OCI-LY3 (cell line): ENCODE measurements at regions not wholly inside any gene's neighbourhood (a gene's known extent, or its start where the extent isn't known, plus 50 kb on each side); places are given as distances from the start of the nearest gene placed in this dataset.
"Not testable (repeated sequence)": the region's sequence is repeated elsewhere in the genome, so short reads cannot be mapped to it uniquely, and the experiment has no call there.

Experiments used
- H2AFZ ChIP-seq: fragments of 200-600, 300-600 bp; shearing (Covaris generic); 2 replicates; pipeline ENCODE4 v1.6.0; 2014; ENCODE audit warnings: antibody characterized with exemption, low read depth, low read length
- H3K27ac ChIP-seq: fragments of 200-600, 300-600 bp; sonication (generic); 2 replicates; pipeline ENCODE4 v1.5.1; 2014; ENCODE audit warnings: mild to moderate bottlenecking, low read length, moderate library complexity, mixed read lengths
- H3K27me3 ChIP-seq: fragments of 200-600, 300-600 bp; sonication (generic); 2 replicates; pipeline ENCODE4 v1.6.1; 2014; ENCODE audit warnings: low read depth, low read length, mixed read lengths
- H3K36me3 ChIP-seq: fragments of 200-600, 300-600 bp; sonication (generic); replicated peaks from 2 replicates; pipeline ENCODE3; 2014; ENCODE audit warnings: low read depth, low read length, mixed read lengths
- H3K4me1 ChIP-seq: fragments of 300-600, 200-600 bp; sonication (generic); 2 replicates; pipeline ENCODE4 v1.6.1; 2014; ENCODE audit warnings: low read length, mixed read lengths
- H3K4me2 ChIP-seq: fragments of 200-600, 300-600 bp; sonication (generic); 2 replicates; pipeline ENCODE4 v1.6.1; 2014; ENCODE audit warnings: low read length, mixed read lengths
- H3K4me3 ChIP-seq: fragments of 300-600, 200-600 bp; sonication (generic); 2 replicates; pipeline ENCODE4 v1.5.1; 2014; ENCODE audit warnings: antibody characterized with exemption, mild to moderate bottlenecking, low read length, moderate library complexity
- H3K79me2 ChIP-seq: fragments of 300-600, 200-600 bp; shearing (Covaris generic); 2 replicates; pipeline ENCODE4 v1.6.1; 2014; ENCODE audit warnings: mild to moderate bottlenecking, low read length, mixed read lengths
- H3K9ac ChIP-seq: fragments of 300-600, 200-600 bp; shearing (Covaris generic); 2 replicates; pipeline ENCODE4 v1.6.0; 2014; ENCODE audit warnings: mild to moderate bottlenecking, low read length, moderate library complexity
- H3K9me3 ChIP-seq: fragments of 200-600, 300-600 bp; shearing (Covaris generic); 2 replicates; pipeline ENCODE4 v1.6.1; 2014; ENCODE audit warnings: low read length, mixed read lengths; ENCODE audit not compliant: insufficient read depth
- H4K20me1 ChIP-seq: fragments of 200-600, 300-600 bp; sonication (generic); 2 replicates; pipeline ENCODE4 v1.6.1; 2016; ENCODE audit warnings: low read length, mixed read lengths; ENCODE audit not compliant: insufficient read depth
- CTCF ChIP-seq: fragments of 200-600, 300-600 bp; sonication (generic); IDR thresholded peaks from 2 replicates; pipeline ENCODE4 v1.5.1; 2014; ENCODE audit warnings: antibody characterized with exemption, low read length, low read depth
- EZH2phosphoT487 ChIP-seq: fragments of 200-600 bp; shearing (Covaris generic); IDR thresholded peaks from 2 replicates; pipeline ENCODE4 v1.6.1; 2018; ENCODE audit warnings: antibody characterized with exemption, mixed run types, low read depth

GRCh38 chr14:37776791-37777499 is 181.5 kb downstream of the TTC6 start:
- Histone ChIP-seq H3K9me3 (no peaks in the 10 kb centered on the region), H3K4me1 (no peaks in the 10 kb centered on the region)
- TF ChIP-seq CTCF (no peak), EZH2phosphoT487 (no peak)

GRCh38 chr14:37778135-37778943 is 182.9 kb downstream of the TTC6 start:
- no peak for TF ChIP-seq EZH2phosphoT487
- TF ChIP-seq CTCF: no peak
- H3K9me3 ChIP-seq: no peaks in the 10 kb centered on the region
- no peak overlapping the region for H3K27ac ChIP-seq
- no peaks in the 10 kb centered on the region for H3K4me1 ChIP-seq
- no peak overlapping the region for H3K4me2 ChIP-seq
- H3K4me3 ChIP-seq: no peak overlapping the region
- H3K79me2 ChIP-seq: no peaks in the 10 kb centered on the region
- H3K27me3 ChIP-seq: no peaks in the 10 kb centered on the region
- H2AFZ ChIP-seq: no peak overlapping the region
- no peaks in the 10 kb centered on the region for H3K36me3 ChIP-seq
- no peak overlapping the region for H3K9ac ChIP-seq
- no peaks in the 10 kb centered on the region for H4K20me1 ChIP-seq

More at GRCh38 chr14:37776791-37777499, 181.5 kb downstream of the TTC6 start:
- Histone ChIP-seq H3K4me2 (no peak overlapping the region), H3K27me3 (no peaks in the 10 kb centered on the region), H3K4me3 (no peak overlapping the region), H3K36me3 (no peaks in the 10 kb centered on the region), H4K20me1 (no peaks in the 10 kb centered on the region), H3K27ac (no peak overlapping the region), H3K9ac (no peak overlapping the region), H2AFZ (no peak overlapping the region), H3K79me2 (no peaks in the 10 kb centered on the region)

- H3K27ac ChIP-seq: no peak overlapping the region
- no peak overlapping the region for H3K9ac ChIP-seq
- no peak overlapping the region for H2AFZ ChIP-seq
- H4K20me1 ChIP-seq: no peaks in the 10 kb centered on the region
- H3K4me3 ChIP-seq: no peak overlapping the region
- H3K36me3 ChIP-seq: no peaks in the 10 kb centered on the region
- TF ChIP-seq EZH2phosphoT487: no peak
- H3K4me1 ChIP-seq: no peaks in the 10 kb centered on the region
- no peaks in the 10 kb centered on the region for H3K79me2 ChIP-seq
- H3K27me3 ChIP-seq: no peaks in the 10 kb centered on the region
- no peak overlapping the region for H3K4me2 ChIP-seq
- H3K9me3 ChIP-seq: no peaks in the 10 kb centered on the region
These were observed 184.1 kb downstream of the TTC6 start for GRCh38 chr14:37779480-37779879.

GRCh38 chr14:37780731-37781130 is 185.3 kb downstream of the TTC6 start:
- H3K79me2 ChIP-seq, H3K27me3 ChIP-seq, H3K27ac ChIP-seq, H3K4me1 ChIP-seq, H2AFZ ChIP-seq, H3K36me3 ChIP-seq, H4K20me1 ChIP-seq, H3K4me3 ChIP-seq, H3K9ac ChIP-seq, H3K4me2 ChIP-seq, H3K9me3 ChIP-seq: not testable (repeated sequence)

GRCh38 chr14:37784203-37784826 is 188.9 kb downstream of the TTC6 start:
- H2AFZ ChIP-seq, H3K4me2 ChIP-seq, H3K4me1 ChIP-seq, H3K27ac ChIP-seq, H4K20me1 ChIP-seq, H3K4me3 ChIP-seq, H3K79me2 ChIP-seq, H3K9me3 ChIP-seq, H3K27me3 ChIP-seq, H3K36me3 ChIP-seq, H3K9ac ChIP-seq: not testable (repeated sequence)

- H4K20me1 ChIP-seq, H3K27me3 ChIP-seq, H3K9me3 ChIP-seq, H3K36me3 ChIP-seq, H3K4me3 ChIP-seq, H2AFZ ChIP-seq, H3K4me1 ChIP-seq, H3K27ac ChIP-seq, H3K79me2 ChIP-seq, H3K9ac ChIP-seq, H3K4me2 ChIP-seq: not testable (repeated sequence)
These were observed 189.4 kb downstream of the TTC6 start for GRCh38 chr14:37784827-37785223.

GRCh38 chr14:37785298-37785697 is 189.9 kb downstream of the TTC6 start:
- not testable (repeated sequence) for H3K27me3 ChIP-seq, H3K4me1 ChIP-seq, H3K9ac ChIP-seq, H3K36me3 ChIP-seq, H4K20me1 ChIP-seq, H3K27ac ChIP-seq, H3K4me3 ChIP-seq, H3K79me2 ChIP-seq, H3K9me3 ChIP-seq, H3K4me2 ChIP-seq, H2AFZ ChIP-seq
